DOHH2 (cell line): ENCODE measurements at regions not wholly inside any gene's neighbourhood (a gene's known extent, or its start where the extent isn't known, plus 50 kb on each side); places are given as distances from the start of the nearest gene placed in this dataset.
"Not testable (repeated sequence)": the region's sequence is repeated elsewhere in the genome, so short reads cannot be mapped to it uniquely, and the experiment has no call there.

Source experiments
- CTCF ChIP-seq: fragments of 200-600 bp; sonication (generic); IDR thresholded peaks from one replicate; pipeline ENCODE4 v1.5.1; 2014; ENCODE audit warnings: antibody characterized with exemption, mild to moderate bottlenecking, low read depth, low read length; ENCODE audit not compliant: poor library complexity, severe bottlenecking
- EZH2phosphoT487 ChIP-seq: fragments of 200-600 bp; sonication (generic); IDR thresholded peaks from 2 replicates; pipeline ENCODE4 v1.6.1; 2017; ENCODE audit warnings: borderline replicate concordance, mild to moderate bottlenecking, antibody characterized with exemption, low read length, moderate library complexity, mixed read lengths

GRCh38 chr21:6039224-6039623 is 4482.2 kb upstream of the TPTE start:
- not testable (repeated sequence) for TF ChIP-seq CTCF, EZH2phosphoT487
